Stimulated activated CD4-positive, alpha-beta T cell treated with anti-CD3 and anti-CD28 coated beads, TNF-alpha, amount 100 ng/mL, for 24 hours (primary cell): ENCODE measurements at regions not wholly inside any gene's neighbourhood (a gene's known extent, or its start where the extent isn't known, plus 50 kb on each side); places are given as distances from the start of the nearest gene placed in this dataset.

Experiments
- DNase-seq, 3 experiments: peaks; one replicate each; pipeline ENCODE4 v3.0.0-alpha.2; 2020; ENCODE audit warnings: low read depth in 3 of 3

DNA sequence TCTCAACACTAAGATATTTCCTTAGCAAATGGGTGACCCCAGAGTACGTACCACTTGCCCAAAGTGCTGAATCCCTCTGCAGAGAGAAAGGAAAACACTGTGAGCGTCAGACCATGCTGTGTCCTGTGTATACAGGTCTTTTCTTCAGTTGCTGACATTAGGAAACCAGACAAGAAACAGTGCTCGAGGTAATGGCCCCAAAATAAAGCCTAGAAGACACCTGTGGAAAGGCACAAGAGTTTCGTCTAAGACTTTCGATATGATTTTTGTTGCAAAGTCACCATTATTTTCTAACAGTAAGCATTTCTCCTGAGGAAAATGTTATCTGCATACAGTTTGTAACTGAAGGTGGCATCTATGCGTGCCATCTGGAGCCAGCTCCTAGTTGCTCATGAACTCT is 62.0 kb upstream of the SIMC1 start:
- no peak for DNase-seq

- DNase-seq, result no peak
Measured at GRCh38 chr5:176178789-176179188, 59.4 kb upstream of the SIMC1 start.

DNA sequence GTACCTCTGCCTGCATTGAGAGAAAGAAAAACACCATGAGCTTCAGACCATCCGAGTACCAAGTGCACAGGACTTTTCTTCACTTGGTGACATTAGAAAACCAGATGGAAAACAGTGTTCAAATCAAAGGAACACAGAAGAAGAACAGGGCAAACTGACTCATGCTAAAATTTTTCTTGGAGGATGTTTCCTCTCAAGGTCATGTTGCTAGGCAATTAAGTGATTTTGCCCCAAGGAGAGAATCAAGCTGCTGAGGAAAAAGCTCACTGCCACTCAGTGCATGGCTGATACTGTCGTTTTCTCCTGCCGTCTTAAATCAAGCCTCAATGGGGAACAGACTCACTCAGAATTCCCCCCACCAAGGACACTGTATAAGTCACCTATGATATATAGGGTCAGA is 57.9 kb upstream of the SIMC1 start:
- DNase-seq, result no peak

GRCh38 chr5:176180781-176181180 is 57.4 kb upstream of the SIMC1 start:
- no peak for DNase-seq

DNA sequence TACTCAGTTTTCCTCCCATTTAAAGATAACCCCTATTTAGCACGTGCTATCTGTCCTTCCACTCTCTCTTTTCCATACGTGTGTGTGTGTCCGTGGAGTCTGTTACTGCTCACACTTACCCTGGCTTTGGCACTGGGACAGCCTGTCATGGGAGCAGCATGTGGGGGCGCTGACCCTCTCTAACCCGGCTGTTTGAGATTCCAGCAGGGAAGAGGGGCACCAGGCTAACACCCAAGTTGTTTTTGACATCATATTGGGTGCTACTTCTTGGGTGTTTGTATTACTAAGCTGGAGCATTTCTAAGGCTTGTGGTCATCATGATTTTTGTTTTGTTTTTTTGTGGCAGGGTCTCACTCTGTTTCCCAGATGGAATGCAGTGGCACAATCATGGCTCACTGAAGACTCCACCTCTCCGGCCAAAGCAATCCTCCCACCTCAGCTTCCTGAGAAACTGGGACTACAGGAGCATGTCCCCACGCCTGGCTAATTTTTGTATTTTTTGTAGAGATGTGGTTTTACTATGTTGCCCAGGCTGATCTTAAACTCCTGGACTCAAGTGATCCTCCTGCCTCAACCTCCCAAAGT is 56.9 kb upstream of the SIMC1 start:
- no peak for DNase-seq

DNA sequence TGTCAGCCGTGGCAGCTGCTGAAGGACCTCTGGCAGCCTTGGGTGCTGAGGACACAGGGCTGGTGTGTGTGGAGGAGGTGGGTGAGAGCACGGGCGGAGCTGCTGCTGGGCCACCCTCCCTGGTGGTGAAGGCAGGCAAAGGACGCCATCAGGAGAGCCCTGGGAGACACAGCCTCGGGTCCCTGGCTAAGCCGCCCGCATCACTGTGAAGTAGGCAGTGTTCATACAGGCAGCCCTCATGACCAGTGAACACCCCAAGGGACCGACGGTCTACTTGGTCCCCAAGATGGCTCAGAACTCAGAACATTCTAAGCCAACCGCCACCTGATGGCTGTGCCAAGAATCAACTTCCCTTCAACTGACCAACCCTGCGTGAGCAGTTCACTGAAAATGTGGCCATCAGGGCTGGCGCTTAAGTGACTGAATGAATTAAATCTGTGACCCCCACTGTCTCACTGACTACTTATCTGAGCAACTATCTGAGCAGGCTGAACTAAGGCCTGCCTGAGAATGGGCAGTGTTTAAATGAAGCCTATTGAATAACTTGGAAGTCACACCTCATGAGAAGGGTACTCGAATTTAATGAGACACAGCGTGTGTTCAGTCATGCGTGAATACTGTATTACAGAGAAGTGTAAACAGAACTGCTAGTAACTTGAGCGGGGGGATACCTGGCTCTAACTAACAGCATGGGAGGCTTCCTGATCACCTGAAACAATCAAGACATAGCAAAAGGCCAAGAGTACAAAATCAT is 54.7 kb upstream of the SIMC1 start:
- no peak for DNase-seq

- no peak for DNase-seq
Measured at GRCh38 chr5:176184608-176185132, 53.6 kb upstream of the SIMC1 start.

DNA sequence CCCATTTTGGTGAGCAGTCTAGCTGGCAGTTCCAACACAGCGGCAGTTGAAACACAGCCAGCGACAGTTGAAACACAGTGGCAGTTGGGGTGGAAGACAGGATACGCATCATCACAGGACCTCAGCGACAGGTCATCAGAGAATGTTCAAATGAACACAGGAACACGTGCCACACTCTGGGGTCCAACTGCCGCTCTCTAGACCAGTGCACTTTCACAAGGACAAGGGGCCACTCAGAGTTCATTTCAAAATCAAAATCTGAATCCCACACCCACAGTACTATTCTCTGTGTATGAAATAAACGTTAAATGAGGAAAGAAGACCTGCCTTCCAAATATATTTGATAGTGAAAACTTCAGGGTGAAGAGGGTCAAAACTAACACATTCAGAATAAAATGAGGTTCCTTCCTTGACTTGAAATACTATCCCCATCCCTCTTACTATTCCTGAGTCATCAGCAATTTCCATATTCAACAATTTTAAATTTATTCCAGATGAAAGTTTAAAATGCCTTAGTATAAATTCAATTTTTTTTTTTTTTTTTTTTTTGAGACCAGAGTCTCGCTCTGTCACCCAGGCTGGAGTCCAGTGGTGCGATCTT is 53.0 kb upstream of the SIMC1 start:
- no peak for DNase-seq

DNA sequence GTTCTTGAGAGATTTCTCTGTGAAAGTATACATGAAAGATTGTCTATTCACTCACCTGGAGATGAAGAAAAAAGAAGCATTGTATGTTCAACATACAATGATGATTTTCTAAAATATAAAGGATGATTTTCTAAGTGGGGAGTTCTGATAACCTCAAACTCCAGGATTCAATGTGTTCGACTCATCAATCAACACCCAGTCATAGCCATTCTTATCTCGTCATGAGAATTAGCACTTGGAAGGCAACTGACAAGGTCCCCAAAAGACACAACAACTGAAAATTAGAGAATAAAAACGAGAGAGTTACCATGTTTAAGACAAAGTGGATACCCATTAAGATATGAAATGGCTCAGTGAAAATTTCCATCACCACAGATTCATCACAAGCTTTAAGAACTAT is 52.1 kb upstream of the SIMC1 start:
- no peak for DNase-seq

DNA sequence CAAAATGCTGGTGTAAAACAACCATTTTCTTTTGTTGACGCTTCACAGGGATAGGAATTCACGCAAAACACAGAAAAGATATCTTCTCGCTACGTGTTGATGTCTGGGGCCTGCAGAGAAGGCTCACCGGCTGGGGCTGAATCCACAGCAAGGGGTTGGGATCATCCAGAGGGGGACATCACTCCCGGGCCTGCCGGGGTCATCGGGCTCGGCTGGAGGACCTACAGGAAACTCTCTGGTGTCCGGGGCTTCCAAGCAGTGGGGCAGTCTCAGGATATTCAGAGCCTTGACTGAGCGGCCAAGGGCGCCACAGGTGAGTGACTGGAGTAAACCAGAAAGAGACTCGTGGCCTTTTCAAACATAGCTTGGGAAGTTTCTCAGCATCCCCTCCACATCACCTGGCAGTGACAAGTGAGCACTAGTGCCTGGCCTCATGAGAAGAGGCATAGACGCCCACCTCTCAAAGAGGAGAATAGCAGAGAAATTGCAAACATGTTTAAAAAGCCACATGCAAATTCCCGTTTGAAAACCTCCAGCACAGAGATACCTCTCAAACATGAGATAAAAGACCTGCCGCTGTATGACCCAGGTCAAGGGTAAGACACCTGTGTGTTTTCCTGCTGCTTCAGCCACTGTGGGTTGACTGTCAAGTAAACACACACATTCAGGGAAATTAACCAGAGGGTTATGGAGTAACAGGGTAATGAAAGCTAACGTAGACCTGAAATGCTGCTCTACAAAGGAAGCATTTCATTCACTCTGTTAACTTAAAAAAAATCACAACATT is 50.8 kb upstream of the SIMC1 start:
- no peak for DNase-seq

GRCh38 chr5:176188085-176188484 is 50.1 kb upstream of the SIMC1 start:
- no peak for DNase-seq
